Pancreas (tissue), 10 donors: ENCODE measurements at regions not wholly inside any gene's neighbourhood (a gene's known extent, or its start where the extent isn't known, plus 50 kb on each side); places are given as distances from the start of the nearest gene placed in this dataset.

Experiments
- ATAC-seq, 4 donors: fragments of 200-7000 bp; cut with Tn5 transposase; one replicate each; pipeline versions ENCODE4 v1.8.0 to v1.9.1; 2020; ENCODE audit warnings: mild to moderate bottlenecking in 4 of 4, moderate library complexity in 4 of 4
- DNase-seq, 6 donors: peaks; one replicate each; pipeline ENCODE4 v3.0.0-alpha.2; 2020
- FAIRE-seq: peaks from 2 replicates; lab custom pipeline; 2012; peaks lifted over from hg19 to GRCh38; lab: Jason Lieb, UNC
- H3K27ac ChIP-seq, 4 donors: fragments of 200-600 bp; sonication (generic); 1 replicate in 3 of 4; 2 replicates in 1 of 4; pipeline versions ENCODE4 v1.5.0 to v1.8.0; 2020
- H3K27me3 ChIP-seq, 4 donors: fragments of 200-600 bp; one replicate each; pipeline ENCODE4 v1.8.0; 2021
- H3K36me3 ChIP-seq, 3 donors: fragments of 200-600 bp; sonication (generic) in 1 of 3; one replicate each; pipeline versions ENCODE4 v1.5.0 to v1.8.0; 2020 to 2021
- H3K4me1 ChIP-seq, 3 donors: fragments of 200-600 bp; one replicate each; pipeline ENCODE4 v1.8.0; 2021
- H3K4me3 ChIP-seq, 4 donors: fragments of 200-600 bp; sonication (generic) in 2 of 4; one replicate each; pipeline versions ENCODE4 v1.5.0 to v1.8.0; 2020 to 2021
- H3K9me3 ChIP-seq, 4 donors: fragments of 200-600 bp; one replicate each; pipeline ENCODE4 v1.8.0; 2021
- WGBS, 2 donors: extraction: QIAGEN DNeasy Blood & Tissue Kit; methylation state at CpG; one replicate each; pipeline ENCODE4 v1.1.7; 2013; 5-methylcytosine and 5-hydroxymethylcytosine counted together
- intact Hi-C, 3 donors: fragments of 100-400 bp; cut with DNase I; formaldehyde crosslinking; loops; one replicate each; pipeline versions ENCODE4 v1.11.1 to v1.14.2; 2022
- TF ChIP-seq, protein P1 (sequence below), 4 donors: fragments of 200-600 bp; sonication (generic) in 3 of 4; IDR thresholded peaks; one replicate each; pipeline versions ENCODE4 v1.5.0 to v1.8.0; 2021; ENCODE audit warnings: antibody characterized with exemption in 4 of 4
- donor health status: healthy with polysubstance abuse.
- donor health status: DM: no; HTN: no; CAD: no; lungs with moderate emphysema.
- donor health status: DM: no; HTN: no; CAD: no.
- donor health status: control.
- donor health status: control.
- donor health status: Bipolar disorder and iron deficiency.
- donor health status: DM: yes; HTN: yes; CAD: no.
- donor health status: DM: no; HTN: no; CAD: no.
- donor health status: DM: no; HTN: no; CAD: no.
- donor health status: DM: yes; HTN: yes; CAD: no.

DNA sequence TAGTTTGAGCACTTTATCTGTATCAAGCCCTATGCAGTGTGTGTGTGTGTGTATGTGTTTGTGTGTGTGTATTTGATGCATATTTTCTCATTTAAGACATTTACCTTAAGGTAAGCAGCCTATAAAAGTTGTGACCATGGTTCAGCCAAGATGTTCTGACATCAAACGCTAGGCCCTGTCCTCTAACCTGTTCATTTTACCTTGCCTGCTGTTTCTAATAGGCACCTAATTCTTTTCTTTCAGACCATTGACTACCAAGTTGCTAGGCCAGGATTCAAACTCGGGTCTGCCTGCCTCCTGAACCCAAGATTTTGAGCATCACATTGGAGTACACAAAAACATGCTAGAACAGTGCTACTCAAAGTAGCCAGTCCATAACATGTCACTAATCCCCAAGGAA is 274.5 kb downstream of the PLK2 start:
- Histone ChIP-seq H3K9me3 (no peaks in the 10 kb centered on the region), H3K4me3 (no peak overlapping the region), H3K4me1 (no peaks in the 10 kb centered on the region), H3K27ac (no peak overlapping the region), H3K36me3 (no peaks in the 10 kb centered on the region), H3K27me3 (no peaks in the 10 kb centered on the region)
- FAIRE-seq, result no peak
- intact Hi-C loops, result no loop called here
- ATAC-seq, result no peak
- 89 to 94% methylated on average over 2 of the region's 2 CpGs for WGBS, 2 donors
- no peak for DNase-seq
- TF ChIP-seq, protein P1, sequence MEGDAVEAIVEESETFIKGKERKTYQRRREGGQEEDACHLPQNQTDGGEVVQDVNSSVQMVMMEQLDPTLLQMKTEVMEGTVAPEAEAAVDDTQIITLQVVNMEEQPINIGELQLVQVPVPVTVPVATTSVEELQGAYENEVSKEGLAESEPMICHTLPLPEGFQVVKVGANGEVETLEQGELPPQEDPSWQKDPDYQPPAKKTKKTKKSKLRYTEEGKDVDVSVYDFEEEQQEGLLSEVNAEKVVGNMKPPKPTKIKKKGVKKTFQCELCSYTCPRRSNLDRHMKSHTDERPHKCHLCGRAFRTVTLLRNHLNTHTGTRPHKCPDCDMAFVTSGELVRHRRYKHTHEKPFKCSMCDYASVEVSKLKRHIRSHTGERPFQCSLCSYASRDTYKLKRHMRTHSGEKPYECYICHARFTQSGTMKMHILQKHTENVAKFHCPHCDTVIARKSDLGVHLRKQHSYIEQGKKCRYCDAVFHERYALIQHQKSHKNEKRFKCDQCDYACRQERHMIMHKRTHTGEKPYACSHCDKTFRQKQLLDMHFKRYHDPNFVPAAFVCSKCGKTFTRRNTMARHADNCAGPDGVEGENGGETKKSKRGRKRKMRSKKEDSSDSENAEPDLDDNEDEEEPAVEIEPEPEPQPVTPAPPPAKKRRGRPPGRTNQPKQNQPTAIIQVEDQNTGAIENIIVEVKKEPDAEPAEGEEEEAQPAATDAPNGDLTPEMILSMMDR (IDR thresholded peaks at IDR 0.05), result no peak

DNA sequence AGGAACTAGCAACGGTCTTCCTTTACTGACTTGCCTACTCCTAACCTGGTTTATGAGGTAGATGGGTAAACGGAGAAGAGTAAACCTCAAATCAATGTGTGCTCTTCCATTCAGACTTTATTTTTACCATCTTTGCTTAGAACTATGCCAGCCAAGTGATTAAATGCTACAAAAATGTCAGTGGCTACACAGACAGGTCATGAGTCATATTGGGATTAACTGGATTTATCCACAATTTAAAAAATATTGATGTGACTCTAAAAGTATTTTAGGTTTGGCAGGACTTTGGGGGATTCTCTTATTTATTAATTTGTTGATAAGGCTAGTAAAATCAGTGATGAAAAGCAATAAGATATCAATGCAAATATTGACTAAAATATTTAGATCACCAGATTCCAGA is 275.0 kb downstream of the PLK2 start:
- Histone ChIP-seq H3K27me3 (no peaks in the 10 kb centered on the region), H3K4me3 (no peak overlapping the region), H3K9me3 (no peaks in the 10 kb centered on the region), H3K4me1 (no peaks in the 10 kb centered on the region), H3K27ac (no peak overlapping the region), H3K36me3 (no peaks in the 10 kb centered on the region)
- TF ChIP-seq, protein P1 (IDR thresholded peaks at IDR 0.05), result no peak
- ATAC-seq (no peak), DNase-seq (no peak), FAIRE-seq (no peak)
- WGBS, 2 donors, result 83 to 91% methylated on average over 2 of the region's 2 CpGs
- intact Hi-C loops, result no loop called here

DNA sequence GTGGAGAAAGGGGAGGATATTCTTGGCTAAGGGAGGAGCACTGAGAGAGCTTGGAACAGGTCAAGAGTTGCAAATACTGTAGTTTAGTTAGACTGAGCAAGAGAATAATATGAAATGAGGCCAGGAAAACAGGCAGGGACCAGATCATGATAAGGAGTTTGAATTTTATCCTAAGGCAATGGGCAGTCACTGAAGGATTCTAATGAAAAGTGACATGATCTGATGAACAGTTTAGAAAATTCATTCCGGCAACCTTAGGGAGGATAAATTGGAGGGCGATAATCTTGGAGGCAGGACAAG is 276.1 kb downstream of the PLK2 start:
- 95 to 98% methylated on average over 2 of the region's 2 CpGs for WGBS, 2 donors

DNA sequence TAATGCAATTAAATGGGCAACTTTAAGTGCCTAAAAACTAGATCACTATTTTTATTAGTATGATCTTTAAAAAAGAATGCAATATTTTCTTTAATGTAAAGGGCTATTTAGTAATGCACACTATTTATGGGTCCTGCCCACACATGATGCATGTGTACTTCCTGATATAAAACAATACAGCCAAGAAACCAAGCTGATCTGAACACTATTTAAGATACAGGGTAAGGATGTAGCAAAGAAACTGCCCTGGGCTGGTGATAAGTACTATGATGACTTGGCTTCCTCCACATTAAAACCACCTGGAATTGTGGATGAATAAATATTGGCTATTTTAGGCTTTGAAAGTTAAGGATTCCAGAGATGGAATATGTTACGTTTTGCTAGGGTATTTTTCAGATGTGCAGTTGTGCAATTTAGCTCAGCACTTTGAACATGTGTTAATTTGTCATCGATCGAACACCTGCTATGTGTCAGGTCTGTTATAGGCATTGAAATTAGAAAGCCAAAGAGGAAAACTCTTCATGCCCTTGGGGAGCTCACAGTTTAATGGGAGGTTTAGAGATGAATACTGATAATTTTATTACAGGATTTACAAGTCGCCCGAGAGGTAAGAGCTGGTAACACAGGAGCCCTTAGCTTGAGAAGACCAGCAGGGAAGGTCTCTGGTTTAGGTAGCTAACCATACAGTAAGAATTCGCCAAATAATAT is 276.7 kb downstream of the PLK2 start:
- intact Hi-C loops, result no loop called here
- 79 to 86% methylated on average over 6 of the region's 6 CpGs for WGBS, 2 donors
- TF ChIP-seq, protein P1 (IDR thresholded peaks at IDR 0.05), result no peak
- no peak for ATAC-seq
- H3K36me3 ChIP-seq, result no peaks in the 10 kb centered on the region
- no peak for DNase-seq
- H3K4me1 ChIP-seq, result no peaks in the 10 kb centered on the region
- no peak overlapping the region for H3K27ac ChIP-seq
- H3K9me3 ChIP-seq, result no peaks in the 10 kb centered on the region
- H3K4me3 ChIP-seq, result no peak overlapping the region
- H3K27me3 ChIP-seq, result no peaks in the 10 kb centered on the region
- no peak for FAIRE-seq

More for the DNA sequence above, 276.1 kb downstream of the PLK2 start:
- Histone ChIP-seq H3K9me3 (no peaks in the 10 kb centered on the region), H3K4me1 (no peaks in the 10 kb centered on the region), H3K4me3 (no peak overlapping the region), H3K27me3 (no peaks in the 10 kb centered on the region), H3K36me3 (no peaks in the 10 kb centered on the region), H3K27ac (no peak overlapping the region)
- FAIRE-seq (no peak), ATAC-seq (no peak), DNase-seq (no peak)
- intact Hi-C loops, result no loop called here
- TF ChIP-seq, protein P1 (IDR thresholded peaks at IDR 0.05), result no peak

DNA sequence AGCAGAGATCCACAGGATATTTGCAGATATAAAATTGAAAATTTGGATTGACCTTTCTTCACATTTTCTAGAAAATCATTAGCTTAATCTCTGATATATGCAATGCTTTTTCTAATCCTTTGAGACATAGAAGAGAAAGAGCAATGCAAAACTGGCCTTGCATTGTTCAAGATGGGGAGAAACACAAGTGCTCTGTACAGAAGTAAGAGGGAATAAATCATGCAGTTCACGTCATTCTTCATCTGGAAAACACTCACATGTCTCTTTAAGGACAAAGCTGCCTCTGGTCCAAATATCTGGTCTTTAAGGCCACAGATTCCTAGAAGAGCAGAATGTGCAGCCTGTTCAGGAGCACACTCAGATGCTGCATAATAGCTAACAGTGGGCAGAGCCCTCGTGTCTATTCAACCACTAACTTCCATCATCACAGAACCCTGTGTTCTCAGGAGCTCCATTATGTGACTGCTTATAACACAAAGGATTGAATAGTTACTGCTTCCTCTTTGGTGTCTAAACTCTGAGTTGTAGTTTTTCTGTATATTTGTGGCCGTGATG is 277.5 kb downstream of the PLK2 start:
- no peaks in the 10 kb centered on the region for H3K27me3 ChIP-seq
- no peak for FAIRE-seq
- H3K4me3 ChIP-seq, result no peak overlapping the region
- TF ChIP-seq, protein P1 (IDR thresholded peaks at IDR 0.05), result no peak
- 68 to 69% methylated on average over 3 of the region's 3 CpGs for WGBS, 2 donors
- H3K27ac ChIP-seq, result no peak overlapping the region
- H3K9me3 ChIP-seq, result no peaks in the 10 kb centered on the region
- no peaks in the 10 kb centered on the region for H3K36me3 ChIP-seq
- DNase-seq, result no peak
- peak in 1 of 4 donors; percentile 25 for ATAC-seq
- intact Hi-C loops, result no loop called here
- no peaks in the 10 kb centered on the region for H3K4me1 ChIP-seq
